HepG2 (cell line): ENCODE measurements at regions not wholly inside any gene's neighbourhood (a gene's known extent, or its start where the extent isn't known, plus 50 kb on each side); places are given as distances from the start of the nearest gene placed in this dataset.

Source experiments
- ATAC-seq: fragments of 200-7000 bp; cut with Tn5 transposase; 3 replicates; pipeline ENCODE4 v1.9.1; 2020; ENCODE audit warnings: mild to moderate bottlenecking, moderate library complexity
- BruUV-seq: library from RNA; stranded (reverse); fragments of 400-500 nt; replicated peaks from 2 replicates; lab custom pipeline; 2021; lab: Mats Ljungman, UMichigan
- CTCF ChIA-PET: fragments of 300-600 bp; formaldehyde crosslinking; extraction: SDS; loops from one replicate; lab custom pipeline; 2021; ENCODE audit warnings: low total read pairs, inconsistent platforms, low intra/inter-chr PET ratio; lab: Yijun Ruan, JAX
- POLR2A ChIA-PET: fragments of 350-600 bp; sonication (Branson Sonifier 250); formaldehyde crosslinking; loops from one replicate; lab custom pipeline; 2020; ENCODE audit warnings: antibody characterized with exemption, inconsistent platforms; lab: Yijun Ruan, JAX
- DNase-seq: peaks from one replicate; pipeline ENCODE4 v3.0.0-alpha.2; 2015; ENCODE audit warnings: low spot score
- FAIRE-seq: peaks from 3 replicates; lab custom pipeline; 2011; peaks lifted over from hg19 to GRCh38; lab: Jason Lieb, UNC
- H2AFZ ChIP-seq: one replicate; pipeline ENCODE4 v1.6.1; 2011; ENCODE audit warnings: low read length, inconsistent platforms
- H3K27ac ChIP-seq: fragments of 300-600 bp; 3 replicates; pipeline ENCODE4 v1.8.0; 2011; ENCODE audit warnings: mixed run types, mild to moderate bottlenecking, mixed read lengths, low read length, inconsistent platforms; ENCODE audit not compliant: insufficient read depth; ENCODE audit errors: extremely low read length
- H3K27me3 ChIP-seq, 2 experiments: fragments of 200-600 bp in 1 of 2; 2 replicates in 1 of 2; 3 replicates in 1 of 2; pipeline versions ENCODE4 v1.6.0 to v1.8.0; 2011; ENCODE audit warnings: low read length in 2 of 2, mild to moderate bottlenecking in 2 of 2, moderate library complexity in 2 of 2, inconsistent platforms in 1 of 2; ENCODE audit not compliant: insufficient read depth in 2 of 2, control insufficient read depth in 1 of 2
- H3K36me3 ChIP-seq, 2 experiments: fragments of 200-600 bp in 1 of 2; replicated peaks in 1 of 2; 2 replicates in 1 of 2; 3 replicates in 1 of 2; pipeline versions ENCODE4 v1.5.1 to v1.8.0; 2011; ENCODE audit warnings: low read length in 2 of 2, inconsistent platforms in 1 of 2; ENCODE audit not compliant: insufficient read depth in 2 of 2, control insufficient read depth in 1 of 2
- H3K4me1 ChIP-seq: 2 replicates; pipeline ENCODE4 v1.5.1; 2012; ENCODE audit warnings: low read length, inconsistent platforms; ENCODE audit not compliant: insufficient read depth
- H3K4me2 ChIP-seq: 2 replicates; pipeline ENCODE4 v1.6.0; 2011; ENCODE audit warnings: low read depth, low read length, inconsistent platforms
- H3K4me3 ChIP-seq, 3 experiments: fragments of 200-600 bp in 1 of 3; sonication (generic), shearing (Covaris generic) in 1 of 3; replicated peaks in 1 of 3; 2 replicates each; pipeline ENCODE4 v1.5.1; 2011 to 2016; ENCODE audit warnings: low read length in 3 of 3, inconsistent platforms in 2 of 3, low read depth in 2 of 3, mild to moderate bottlenecking in 2 of 3, control low read depth in 1 of 3, mixed read lengths in 1 of 3; ENCODE audit not compliant: insufficient read depth in 1 of 3
- H3K79me2 ChIP-seq: one replicate; pipeline ENCODE4 v1.6.1; 2011; ENCODE audit warnings: low read length, inconsistent platforms; ENCODE audit not compliant: insufficient read depth
- H3K9ac ChIP-seq: 2 replicates; pipeline ENCODE4 v1.6.0; 2011; ENCODE audit warnings: mild to moderate bottlenecking, low read depth, low read length, inconsistent platforms; ENCODE audit not compliant: insufficient read depth
- H3K9me3 ChIP-seq: 2 replicates; pipeline ENCODE4 v1.5.1; 2012; ENCODE audit warnings: mild to moderate bottlenecking, low read length
- H4K20me1 ChIP-seq: 2 replicates; pipeline ENCODE4 v1.6.0; 2011; ENCODE audit warnings: inconsistent platforms, mild to moderate bottlenecking, low read length, moderate library complexity; ENCODE audit not compliant: insufficient read depth
- CHCHD3 ChIP-seq: sonication (generic); formaldehyde crosslinking; IDR thresholded peaks from 2 replicates; pipeline ENCODE4 v1.8.0; 2022; ENCODE audit warnings: mild to moderate bottlenecking, missing genetic modification reagents, moderate library complexity
- FLYWCH1 ChIP-seq: sonication (generic); formaldehyde crosslinking; IDR thresholded peaks from 2 replicates; pipeline ENCODE4 v1.8.1; 2023; ENCODE audit warnings: mild to moderate bottlenecking, missing genetic modification reagents
- MAFF ChIP-seq: IDR thresholded peaks from 2 replicates; pipeline ENCODE4 v1.6.1; 2011; ENCODE audit warnings: low read depth, low read length, improper control_type of control experiment
- SOX6 ChIP-seq, 2 experiments: fragments of 450-650 bp in 1 of 2; sonication (generic) in 1 of 2; formaldehyde crosslinking in 1 of 2; IDR thresholded peaks; 2 replicates each; pipeline versions ENCODE4 v1.4.0 to v1.6.1; 2017 to 2020; ENCODE audit warnings: antibody characterized with exemption in 1 of 2, mild to moderate bottlenecking in 1 of 2, missing genetic modification reagents in 1 of 2
- TRIM22 ChIP-seq: fragments of 450-650 bp; IDR thresholded peaks from 2 replicates; pipeline ENCODE4 v1.6.1; 2017
- ZNF512B ChIP-seq: sonication (generic); formaldehyde crosslinking; IDR thresholded peaks from 2 replicates; pipeline ENCODE4 v1.5.1; 2020; ENCODE audit warnings: missing genetic modification reagents, mild to moderate bottlenecking, borderline replicate concordance
- ZNF792 ChIP-seq: IDR thresholded peaks from 2 replicates; pipeline ENCODE4 v1.6.1; 2016
- in situ Hi-C: cut with HindIII; loops from 2 replicates; pipeline ENCODE4 v1.10.0; 2017; ENCODE audit warnings: low pct_unique_long_range_greater_than_20kb; ENCODE audit not compliant: extremely low pct_ligation_motif_present
- intact Hi-C: fragments of 100-400 bp; cut with micrococcal nuclease; formaldehyde crosslinking; loops from one replicate; pipeline ENCODE4 v1.10.0; 2022; ENCODE audit not compliant: unreplicated experiment

- TF ChIP-seq ZNF512B (CRISPR knock-in tag), result no peak
- no peak for TF ChIP-seq CHCHD3 (CRISPR knock-in tag)
- no peak for TF ChIP-seq MAFF
Observed at GRCh38 chr2:184371641-184372040, 226.7 kb upstream of the ZNF804A start (continued).

- ChIA-PET CTCF (no interaction called here), POLR2A (no interaction called here)
- no peaks in the 10 kb centered on the region for H4K20me1 ChIP-seq
- intact Hi-C loops (no loop called here), in situ Hi-C loops (no loop called here)
- H3K9ac ChIP-seq, result no peak overlapping the region
- TF ChIP-seq ZNF792 (CRISPR knock-in tag), result no peak
- no peak for TF ChIP-seq SOX6 (IDR thresholded peaks at IDR 0.05)
- TF ChIP-seq SOX6 (CRISPR knock-in tag; IDR thresholded peaks at IDR 0.05), result no peak
- TF ChIP-seq FLYWCH1, result no peak
- no peak for TF ChIP-seq TRIM22
- DNase-seq (no peak), FAIRE-seq (no peak), ATAC-seq (no peak)
- no peaks in the 10 kb centered on the region for H3K27me3 ChIP-seq
- no peak overlapping the region for H3K4me2 ChIP-seq
- peaks cover 5% of the 10 kb centered on the region for H3K4me1 ChIP-seq
- BruUV-seq, result no TSS peak
- no peak overlapping the region for H3K4me3 ChIP-seq
- H3K79me2 ChIP-seq, result no peaks in the 10 kb centered on the region
- no peaks in the 10 kb centered on the region for H3K9me3 ChIP-seq
- no peaks in the 10 kb centered on the region for H3K36me3 ChIP-seq
- no peak overlapping the region for H3K27ac ChIP-seq
- no peak overlapping the region for H2AFZ ChIP-seq
Observed at GRCh38 chr2:184372484-184372883, 225.8 kb upstream of the ZNF804A start.
